Lower lobe of right lung (tissue), 2 donors: ENCODE measurements at regions not wholly inside any gene's neighbourhood (a gene's known extent, or its start where the extent isn't known, plus 50 kb on each side); places are given as distances from the start of the nearest gene placed in this dataset.

ENCODE experiments used
- ATAC-seq, 2 donors: fragments of 200-7000 bp; cut with Tn5 transposase; one replicate each; pipeline ENCODE4 v1.9.1; 2020 to 2022; ENCODE audit warnings: mild to moderate bottlenecking in 2 of 2, moderate library complexity in 2 of 2
- DNase-seq: peaks from one replicate; pipeline ENCODE4 v3.0.0-alpha.2; 2020
- H3K27ac ChIP-seq: fragments of 200-600 bp; one replicate; pipeline ENCODE4 v1.8.0; 2022
- H3K27me3 ChIP-seq: fragments of 200-600 bp; one replicate; pipeline ENCODE4 v1.8.0; 2022; ENCODE audit warnings: low read depth
- H3K36me3 ChIP-seq: fragments of 200-600 bp; one replicate; pipeline ENCODE4 v1.8.0; 2022; ENCODE audit warnings: mild to moderate bottlenecking
- H3K4me1 ChIP-seq: fragments of 200-600 bp; one replicate; pipeline ENCODE4 v1.8.0; 2022
- H3K4me3 ChIP-seq: fragments of 200-600 bp; one replicate; pipeline ENCODE4 v1.8.0; 2022; ENCODE audit warnings: mild to moderate bottlenecking
- H3K9me3 ChIP-seq: fragments of 200-600 bp; one replicate; pipeline ENCODE4 v1.8.0; 2022
- CTCF ChIP-seq: fragments of 200-600 bp; IDR thresholded peaks from one replicate; pipeline ENCODE4 v1.8.0; 2022; ENCODE audit warnings: antibody characterized with exemption, mild to moderate bottlenecking
- intact Hi-C: fragments of 100-400 bp; cut with DNase I; formaldehyde crosslinking; loops from one replicate; pipeline ENCODE4 v1.11.0; 2022
- donor health status: DM: no; HTN: yes; CAD: no; lungs with severe emphysema.

GRCh38 chr16:72554935-72555334 is 383.0 kb upstream of the PMFBP1 start:
- no peaks in the 10 kb centered on the region for H3K9me3 ChIP-seq
- H3K36me3 ChIP-seq = no peaks in the 10 kb centered on the region
- ATAC-seq (no peak), DNase-seq (no peak)
- intact Hi-C loops = no loop called here
- no peaks in the 10 kb centered on the region for H3K27me3 ChIP-seq
- no peak overlapping the region for H3K4me3 ChIP-seq
- TF ChIP-seq CTCF = no peak
- no peaks in the 10 kb centered on the region for H3K4me1 ChIP-seq
- H3K27ac ChIP-seq = no peak overlapping the region

GRCh38 chr16:72552654-72553053 is 380.7 kb upstream of the PMFBP1 start:
- Histone ChIP-seq H3K4me3 (no peak overlapping the region), H3K27me3 (no peaks in the 10 kb centered on the region), H3K4me1 (no peaks in the 10 kb centered on the region), H3K27ac (no peak overlapping the region), H3K36me3 (no peaks in the 10 kb centered on the region), H3K9me3 (no peaks in the 10 kb centered on the region)
- intact Hi-C loops = no loop called here
- ATAC-seq = no peak
- DNase-seq = no peak
- no peak for TF ChIP-seq CTCF

GRCh38 chr16:72551649-72552048 is 379.7 kb upstream of the PMFBP1 start:
- H3K9me3 ChIP-seq = no peaks in the 10 kb centered on the region
- no peaks in the 10 kb centered on the region for H3K36me3 ChIP-seq
- H3K4me1 ChIP-seq = no peaks in the 10 kb centered on the region
- no peaks in the 10 kb centered on the region for H3K27me3 ChIP-seq
- no peak overlapping the region for H3K27ac ChIP-seq
- ATAC-seq = no peak
- DNase-seq = no peak
- TF ChIP-seq CTCF = no peak
- intact Hi-C loops = no loop called here
- H3K4me3 ChIP-seq = no peak overlapping the region

GRCh38 chr16:72549878-72550277 is 377.9 kb upstream of the PMFBP1 start:
- H3K4me3 ChIP-seq = no peak overlapping the region
- ATAC-seq (no peak), DNase-seq (no peak)
- intact Hi-C loops = no loop called here
- H3K4me1 ChIP-seq = no peaks in the 10 kb centered on the region
- H3K27me3 ChIP-seq = no peaks in the 10 kb centered on the region
- no peak overlapping the region for H3K27ac ChIP-seq
- H3K36me3 ChIP-seq = no peaks in the 10 kb centered on the region
- TF ChIP-seq CTCF = no peak
- no peaks in the 10 kb centered on the region for H3K9me3 ChIP-seq

GRCh38 chr16:72542102-72542501 is 370.1 kb upstream of the PMFBP1 start:
- Histone ChIP-seq H3K9me3 (no peaks in the 10 kb centered on the region), H3K27me3 (no peaks in the 10 kb centered on the region), H3K4me1 (no peaks in the 10 kb centered on the region), H3K27ac (no peak overlapping the region), H3K4me3 (no peak overlapping the region), H3K36me3 (no peaks in the 10 kb centered on the region)
- TF ChIP-seq CTCF = no peak
- intact Hi-C loops = no loop called here
- ATAC-seq (no peak), DNase-seq (no peak)

GRCh38 chr16:72537664-72538063 is 365.7 kb upstream of the PMFBP1 start:
- intact Hi-C loops = no loop called here
- Histone ChIP-seq H3K27me3 (no peaks in the 10 kb centered on the region), H3K4me3 (no peak overlapping the region), H3K36me3 (no peaks in the 10 kb centered on the region), H3K9me3 (no peaks in the 10 kb centered on the region), H3K27ac (no peak overlapping the region), H3K4me1 (no peaks in the 10 kb centered on the region)
- DNase-seq (no peak), ATAC-seq (no peak)
- no peak for TF ChIP-seq CTCF
